Panc1 (cell line): ENCODE measurements at regions not wholly inside any gene's neighbourhood (a gene's known extent, or its start where the extent isn't known, plus 50 kb on each side); places are given as distances from the start of the nearest gene placed in this dataset.

Experiments
- POLR2AphosphoS5 ChIP-seq: IDR thresholded peaks from 2 replicates; pipeline ENCODE4 v1.6.1; 2012; ENCODE audit warnings: mild to moderate bottlenecking, low read depth, low read length, moderate library complexity
- TCF7L2 ChIP-seq: IDR thresholded peaks from 2 replicates; pipeline ENCODE4 v1.6.1; 2011; ENCODE audit warnings: mild to moderate bottlenecking, low read depth, low read length, inconsistent platforms
- TF ChIP-seq, protein P1 (sequence below), 2 experiments: IDR thresholded peaks; 2 replicates each; pipeline ENCODE4 v1.6.1; 2011 to 2012; ENCODE audit warnings: low read depth in 2 of 2, control low read depth in 1 of 2, low read length in 1 of 2, mild to moderate bottlenecking in 1 of 2, moderate library complexity in 1 of 2; ENCODE audit not compliant: insufficient read depth in 1 of 2
- TF ChIP-seq, protein P2 (sequence below): fragments of 450-650 bp; IDR thresholded peaks from 2 replicates; pipeline ENCODE4 v1.5.1; 2017; ENCODE audit warnings: mild to moderate bottlenecking

GRCh38 chr11:123245567-123245966, 50.5 kb upstream of the CLMP start:
- TF ChIP-seq, protein P1, sequence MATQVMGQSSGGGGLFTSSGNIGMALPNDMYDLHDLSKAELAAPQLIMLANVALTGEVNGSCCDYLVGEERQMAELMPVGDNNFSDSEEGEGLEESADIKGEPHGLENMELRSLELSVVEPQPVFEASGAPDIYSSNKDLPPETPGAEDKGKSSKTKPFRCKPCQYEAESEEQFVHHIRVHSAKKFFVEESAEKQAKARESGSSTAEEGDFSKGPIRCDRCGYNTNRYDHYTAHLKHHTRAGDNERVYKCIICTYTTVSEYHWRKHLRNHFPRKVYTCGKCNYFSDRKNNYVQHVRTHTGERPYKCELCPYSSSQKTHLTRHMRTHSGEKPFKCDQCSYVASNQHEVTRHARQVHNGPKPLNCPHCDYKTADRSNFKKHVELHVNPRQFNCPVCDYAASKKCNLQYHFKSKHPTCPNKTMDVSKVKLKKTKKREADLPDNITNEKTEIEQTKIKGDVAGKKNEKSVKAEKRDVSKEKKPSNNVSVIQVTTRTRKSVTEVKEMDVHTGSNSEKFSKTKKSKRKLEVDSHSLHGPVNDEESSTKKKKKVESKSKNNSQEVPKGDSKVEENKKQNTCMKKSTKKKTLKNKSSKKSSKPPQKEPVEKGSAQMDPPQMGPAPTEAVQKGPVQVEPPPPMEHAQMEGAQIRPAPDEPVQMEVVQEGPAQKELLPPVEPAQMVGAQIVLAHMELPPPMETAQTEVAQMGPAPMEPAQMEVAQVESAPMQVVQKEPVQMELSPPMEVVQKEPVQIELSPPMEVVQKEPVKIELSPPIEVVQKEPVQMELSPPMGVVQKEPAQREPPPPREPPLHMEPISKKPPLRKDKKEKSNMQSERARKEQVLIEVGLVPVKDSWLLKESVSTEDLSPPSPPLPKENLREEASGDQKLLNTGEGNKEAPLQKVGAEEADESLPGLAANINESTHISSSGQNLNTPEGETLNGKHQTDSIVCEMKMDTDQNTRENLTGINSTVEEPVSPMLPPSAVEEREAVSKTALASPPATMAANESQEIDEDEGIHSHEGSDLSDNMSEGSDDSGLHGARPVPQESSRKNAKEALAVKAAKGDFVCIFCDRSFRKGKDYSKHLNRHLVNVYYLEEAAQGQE (IDR thresholded peaks at IDR 0.05; ENCODE audit: insufficient read depth in 1 of 2, low read depth in 2 of 2, low read length in 1 of 2), result no peak
- TF ChIP-seq, protein P2, sequence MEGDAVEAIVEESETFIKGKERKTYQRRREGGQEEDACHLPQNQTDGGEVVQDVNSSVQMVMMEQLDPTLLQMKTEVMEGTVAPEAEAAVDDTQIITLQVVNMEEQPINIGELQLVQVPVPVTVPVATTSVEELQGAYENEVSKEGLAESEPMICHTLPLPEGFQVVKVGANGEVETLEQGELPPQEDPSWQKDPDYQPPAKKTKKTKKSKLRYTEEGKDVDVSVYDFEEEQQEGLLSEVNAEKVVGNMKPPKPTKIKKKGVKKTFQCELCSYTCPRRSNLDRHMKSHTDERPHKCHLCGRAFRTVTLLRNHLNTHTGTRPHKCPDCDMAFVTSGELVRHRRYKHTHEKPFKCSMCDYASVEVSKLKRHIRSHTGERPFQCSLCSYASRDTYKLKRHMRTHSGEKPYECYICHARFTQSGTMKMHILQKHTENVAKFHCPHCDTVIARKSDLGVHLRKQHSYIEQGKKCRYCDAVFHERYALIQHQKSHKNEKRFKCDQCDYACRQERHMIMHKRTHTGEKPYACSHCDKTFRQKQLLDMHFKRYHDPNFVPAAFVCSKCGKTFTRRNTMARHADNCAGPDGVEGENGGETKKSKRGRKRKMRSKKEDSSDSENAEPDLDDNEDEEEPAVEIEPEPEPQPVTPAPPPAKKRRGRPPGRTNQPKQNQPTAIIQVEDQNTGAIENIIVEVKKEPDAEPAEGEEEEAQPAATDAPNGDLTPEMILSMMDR, result no peak
- TF ChIP-seq POLR2AphosphoS5 (no peak), TCF7L2 (no peak)
